ENCODE measurements at regions not wholly inside any gene's neighbourhood (a gene's known extent, or its start where the extent isn't known, plus 50 kb on each side); places are given as distances from the start of the nearest gene placed in this dataset.
"Not testable (repeated sequence)": the region's sequence is repeated elsewhere in the genome, so short reads cannot be mapped to it uniquely, and the experiment has no call there.

DNA sequence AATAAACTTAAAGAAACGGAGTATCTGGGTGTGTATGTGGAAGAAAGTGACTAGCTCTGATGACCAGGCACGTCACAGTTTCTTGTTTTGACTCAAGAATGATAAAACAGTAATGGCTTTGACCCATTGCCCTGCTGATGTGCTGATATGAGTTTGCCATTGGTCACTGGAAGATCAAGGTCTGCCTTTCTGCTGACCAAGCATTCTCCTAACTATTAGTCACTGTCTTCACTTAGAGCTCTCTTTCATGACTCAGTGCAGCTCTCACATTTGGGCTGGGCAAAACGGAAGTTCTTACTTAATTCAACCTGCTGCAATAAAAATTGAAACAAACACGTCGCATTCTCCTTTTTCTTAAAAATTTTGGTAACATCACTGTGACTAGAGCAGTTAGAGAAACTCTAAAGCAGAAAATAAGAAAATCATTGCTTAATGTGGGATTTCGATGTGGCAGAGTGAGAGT lies 366.7 kb downstream of the BTG1 start:
- DNase-seq = no peak

- DNase-seq = no peak
Observed at GRCh38 chr12:91778091-91778832, 367.4 kb downstream of the BTG1 start.

DNA sequence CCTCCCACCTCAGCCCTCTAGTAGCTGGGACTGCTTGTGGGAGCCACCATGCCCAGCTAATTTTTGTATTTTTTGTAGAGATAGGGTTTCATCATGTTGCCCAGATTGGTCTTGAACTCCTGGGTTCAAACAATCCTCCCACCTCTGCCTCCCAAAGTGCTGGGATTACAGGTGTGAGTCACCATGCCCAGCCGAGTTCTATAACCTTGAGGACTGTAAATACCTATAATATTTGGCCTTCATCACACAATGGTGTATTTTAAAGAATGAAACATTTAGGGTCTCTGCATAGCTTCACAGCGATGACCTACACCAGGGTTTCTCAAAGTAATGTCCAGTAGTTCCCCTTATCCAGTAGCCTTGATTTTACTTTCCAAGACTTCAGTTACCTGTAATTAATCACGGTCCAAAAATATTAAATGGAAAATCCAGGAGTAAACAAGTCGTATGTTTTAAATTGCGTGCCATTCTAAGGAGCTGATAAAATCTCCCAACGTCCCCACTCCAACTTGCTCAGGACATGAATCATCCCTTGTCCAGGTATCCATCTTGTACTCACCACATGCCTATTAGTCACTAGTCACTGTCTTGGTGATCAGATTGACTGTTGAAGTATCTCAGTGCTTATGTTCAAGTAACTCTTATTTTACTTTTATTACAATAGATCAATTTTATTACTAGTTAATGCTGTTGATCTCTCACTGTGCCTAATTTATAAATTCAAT lies 368.2 kb downstream of the BTG1 start:
- DNase-seq = no peak

DNA sequence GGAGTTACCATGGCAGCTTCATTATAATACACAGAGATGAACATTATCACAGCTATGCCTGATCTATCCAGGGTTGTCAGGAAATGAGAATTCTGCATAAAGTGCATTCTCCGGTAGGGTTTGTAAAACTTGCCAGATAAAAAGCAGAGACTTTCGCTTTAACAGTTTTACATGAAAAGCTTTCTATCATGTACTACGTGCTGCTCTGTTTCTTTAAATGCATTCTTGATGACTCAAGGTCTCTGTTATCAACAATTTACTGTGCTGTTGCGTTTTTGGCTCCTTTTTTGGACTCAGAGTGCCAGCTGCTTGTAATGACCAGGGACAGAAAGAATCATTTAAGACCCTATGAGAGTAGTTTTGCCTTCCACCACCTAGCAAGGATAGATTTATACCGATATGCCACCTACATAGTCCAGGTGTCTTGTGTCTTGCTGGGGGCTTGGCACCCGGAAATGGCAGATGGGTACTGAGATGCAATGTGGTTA lies 371.2 kb downstream of the BTG1 start:
- DNase-seq = no peak

DNA sequence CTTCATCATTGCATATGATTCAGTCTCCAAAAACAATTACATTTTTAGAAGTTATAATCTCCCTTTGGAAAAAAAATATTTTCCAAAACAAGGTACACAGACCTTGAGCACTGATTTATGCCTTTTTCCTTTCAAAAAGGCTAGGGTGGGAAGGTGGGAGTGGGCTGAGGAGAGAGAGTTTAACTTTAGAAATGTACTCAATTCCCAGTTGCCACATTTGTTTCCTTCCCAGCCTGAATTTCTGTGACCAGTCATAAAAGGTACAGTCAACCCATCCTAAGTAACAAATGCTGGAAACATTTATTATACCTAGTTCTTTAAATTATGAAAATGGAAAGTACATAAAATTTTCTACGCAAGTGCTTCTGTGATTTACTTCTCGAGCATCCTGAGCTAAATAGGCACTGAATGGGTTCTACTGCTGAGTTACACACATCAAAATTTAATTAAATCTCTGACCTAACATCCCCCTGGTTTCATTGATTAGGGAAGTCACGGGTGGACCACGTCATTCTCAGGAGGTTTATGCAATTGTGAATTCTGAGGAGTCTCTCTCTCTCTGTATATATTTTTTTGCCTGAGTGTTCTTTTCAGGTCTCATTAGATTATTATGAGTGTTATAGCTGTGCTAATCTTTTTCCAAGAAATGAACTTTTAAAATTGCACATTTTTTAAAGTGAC lies 371.8 kb downstream of the BTG1 start:
- DNase-seq = no peak

DNA sequence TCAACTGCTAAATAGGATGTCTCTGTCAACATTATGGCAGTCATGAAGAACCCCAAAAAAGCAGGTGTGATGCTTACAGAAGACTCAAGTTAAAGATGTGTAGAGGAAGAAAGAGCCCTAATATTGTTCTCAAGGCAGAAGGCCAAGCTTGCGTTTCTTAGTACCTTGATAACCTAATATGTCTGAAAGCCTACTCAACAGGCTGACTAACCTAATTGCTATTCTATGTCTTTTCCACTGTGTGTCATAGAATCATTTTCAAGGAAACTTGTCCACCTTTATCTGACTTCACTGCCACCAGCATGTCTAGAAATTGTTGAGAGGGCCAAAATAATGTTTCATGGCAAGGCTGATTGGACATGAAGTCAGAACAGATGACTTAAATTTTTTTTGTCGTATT lies 373.2 kb downstream of the BTG1 start:
- no peak for DNase-seq

DNA sequence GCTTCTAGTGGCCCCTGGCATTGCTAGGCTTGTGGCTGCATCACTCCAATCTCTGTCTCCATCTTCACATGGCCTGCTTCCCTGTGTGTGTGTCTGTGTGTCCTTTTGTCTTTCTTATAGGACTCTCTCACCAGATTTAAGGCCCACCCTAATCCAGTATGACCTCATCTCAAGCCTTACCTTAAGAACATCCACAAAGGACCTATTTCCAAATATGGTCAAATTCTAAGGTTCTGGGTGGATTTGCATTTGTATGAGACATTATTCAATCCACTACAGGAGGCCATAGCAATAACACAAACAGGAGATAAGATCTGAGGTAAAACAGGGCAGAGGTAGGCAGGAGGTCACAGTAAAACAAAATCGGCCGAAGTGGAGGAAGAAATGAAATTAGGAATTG lies 375.9 kb downstream of the BTG1 start:
- no peak for DNase-seq

- no peak for DNase-seq
Observed at GRCh38 chr12:91767237-91767636, 378.4 kb downstream of the BTG1 start.

- DNase-seq = no peak
Observed at GRCh38 chr12:91766454-91766853, 379.2 kb downstream of the BTG1 start.

DNA sequence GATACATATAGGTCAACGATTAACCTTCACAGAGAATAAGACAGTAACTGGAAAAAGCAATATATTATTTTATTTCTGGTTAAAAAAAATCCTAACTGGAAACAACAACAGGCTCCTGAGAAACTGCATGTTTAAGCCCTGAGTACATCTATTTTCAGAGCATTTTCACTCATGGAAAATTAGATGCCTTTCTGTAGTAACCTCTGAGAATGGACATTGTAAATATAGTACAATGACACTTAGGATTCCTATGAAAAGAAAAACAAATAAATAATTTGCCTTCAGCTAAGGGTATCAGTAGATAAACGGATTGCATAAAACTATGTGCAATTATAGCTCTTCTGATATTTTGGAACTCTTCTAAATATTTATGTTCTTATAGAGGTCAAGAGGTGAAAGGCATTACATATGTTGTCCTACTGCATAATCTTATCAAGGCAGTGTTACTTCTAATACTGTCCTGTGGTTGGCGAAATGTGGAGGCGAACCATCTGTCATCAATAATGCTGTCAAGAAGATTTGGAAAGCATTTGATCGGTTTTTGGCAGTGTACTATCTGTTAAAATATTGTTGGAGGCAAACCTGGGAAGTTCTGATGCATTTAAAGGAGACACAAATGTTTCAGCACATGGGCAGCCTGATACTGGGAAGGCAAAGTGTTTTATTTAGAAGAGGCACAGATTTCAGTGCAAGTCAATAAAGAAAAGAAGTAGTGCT lies 381.8 kb downstream of the BTG1 start:
- no peak for DNase-seq

- DNase-seq = no peak
Observed at GRCh38 chr12:91753649-91754048, 392.0 kb downstream of the BTG1 start.

- no peak for DNase-seq
Observed at GRCh38 chr12:91746976-91747375, 398.7 kb downstream of the BTG1 start.

- no peak for DNase-seq
Observed at GRCh38 chr12:91744597-91744996, 401.0 kb downstream of the BTG1 start.

GRCh38 chr12:91743704-91744321 lies 401.8 kb downstream of the BTG1 start:
- no peak for DNase-seq

GRCh38 chr12:91743280-91743679 lies 402.4 kb downstream of the BTG1 start:
- DNase-seq = no peak

DNA sequence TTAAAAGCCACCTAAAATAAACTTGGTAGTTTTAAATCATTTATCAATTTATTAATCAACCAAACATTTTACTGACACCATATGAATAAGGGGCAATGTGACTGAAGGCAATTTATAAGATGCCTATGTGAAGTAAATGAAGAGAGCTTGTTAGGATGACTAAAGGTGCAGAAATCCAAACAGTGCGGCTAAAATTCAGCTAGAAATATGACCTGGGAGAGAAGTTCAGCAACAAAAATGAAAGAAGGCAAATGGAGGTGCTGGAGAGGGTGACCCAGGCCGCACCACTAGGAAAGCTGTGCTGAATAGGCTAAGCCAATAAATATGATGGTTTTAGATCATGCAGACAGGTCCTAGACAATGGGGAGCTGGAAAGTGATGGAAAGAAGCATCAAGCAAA lies 403.7 kb downstream of the BTG1 start:
- DNase-seq = no peak

GRCh38 chr12:91733846-91734245 lies 411.8 kb downstream of the BTG1 start:
- DNase-seq = not testable (repeated sequence)

DNA sequence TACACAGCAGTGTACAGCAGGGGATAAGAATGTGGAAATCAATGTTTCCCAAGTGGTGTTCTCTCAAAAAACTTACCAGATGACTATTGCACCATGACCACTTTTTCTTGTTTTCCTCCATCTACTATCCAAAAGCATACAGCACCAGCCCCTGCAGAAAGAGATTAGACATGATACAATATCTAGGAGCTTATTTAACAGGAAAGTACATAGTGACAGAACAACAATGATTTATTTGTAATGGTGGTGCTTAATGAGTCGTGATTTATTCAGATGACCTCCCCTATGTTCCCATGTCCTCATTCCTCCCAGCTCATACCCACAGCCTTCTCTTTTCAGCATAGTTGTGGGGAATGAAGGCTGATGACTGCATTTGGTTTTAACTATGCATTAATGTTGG lies 413.6 kb downstream of the BTG1 start:
- no peak for DNase-seq

DNA sequence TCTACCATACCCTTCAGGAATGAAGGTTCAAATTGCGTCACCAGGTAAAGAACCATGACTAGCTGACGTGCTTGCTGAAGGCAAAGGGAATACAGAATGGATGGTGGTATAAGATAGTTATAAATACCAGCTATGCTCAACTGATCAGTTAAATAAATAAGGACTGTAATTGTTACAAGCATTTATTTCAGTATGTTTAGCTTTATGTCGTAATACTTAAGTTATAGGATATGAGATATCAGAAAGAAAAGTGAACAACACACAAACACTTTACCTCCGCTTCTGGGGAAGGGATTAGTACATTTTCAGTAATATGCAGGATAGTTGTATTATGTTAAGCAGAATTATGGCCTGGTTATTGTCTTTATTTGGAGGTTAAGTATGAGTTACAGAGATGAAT lies 416.1 kb downstream of the BTG1 start:
- DNase-seq = no peak

DNA sequence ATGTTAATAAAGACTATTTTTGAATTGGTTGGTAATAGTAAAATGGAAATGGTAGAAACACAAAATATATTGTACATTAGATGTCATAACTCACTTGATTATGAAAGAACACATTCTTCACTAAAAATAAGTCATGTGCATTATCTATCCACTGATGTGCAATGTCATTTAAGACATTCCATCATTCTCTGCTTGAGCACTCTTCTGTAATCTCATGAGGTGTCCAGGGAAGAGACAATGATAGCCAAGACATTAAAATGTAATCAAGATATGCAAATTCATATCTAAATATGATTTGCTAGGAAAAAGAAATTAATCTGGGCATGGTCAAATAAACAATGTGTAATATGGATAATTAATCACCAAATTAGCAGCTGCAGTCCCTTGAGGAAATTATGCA lies 422.5 kb downstream of the BTG1 start:
- no peak for DNase-seq

DNA sequence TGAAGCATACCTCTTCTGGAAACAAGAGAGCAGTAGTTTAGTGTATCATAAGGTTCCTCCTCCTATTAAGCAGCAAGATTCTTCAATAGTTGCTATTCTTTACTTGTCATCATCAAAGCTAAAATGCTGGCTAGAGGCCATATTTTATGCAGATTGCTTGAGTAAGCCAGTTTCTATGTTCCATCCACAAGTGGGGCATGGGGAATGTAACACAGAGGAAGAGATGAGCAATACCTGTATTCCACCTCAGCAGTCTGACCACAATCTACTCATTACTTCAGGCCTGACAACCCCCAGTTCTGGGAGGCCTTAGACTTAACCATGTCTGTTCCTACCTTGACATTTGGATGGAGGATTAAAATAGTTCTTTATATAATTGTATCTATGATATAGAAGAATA lies 423.6 kb downstream of the BTG1 start:
- DNase-seq = no peak

DNA sequence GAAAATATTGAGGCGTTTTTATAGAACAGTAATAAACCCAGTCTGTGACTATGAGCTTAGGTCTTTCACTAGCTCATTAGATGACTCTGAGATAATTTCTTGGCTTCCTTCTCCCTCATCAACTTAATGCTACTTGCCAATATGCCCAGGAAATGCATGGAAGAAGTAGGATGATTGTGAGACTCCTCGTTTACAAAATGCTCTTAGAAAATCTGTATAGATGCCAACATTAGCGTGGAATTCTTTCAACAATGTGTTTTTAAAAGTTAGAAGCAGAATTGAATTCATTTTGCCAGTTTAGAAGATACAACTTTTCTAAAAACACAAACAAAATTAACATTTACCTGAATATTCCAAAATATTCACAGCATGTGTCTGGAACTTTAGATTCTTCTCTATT lies 424.6 kb downstream of the BTG1 start:
- no peak for DNase-seq

DNA sequence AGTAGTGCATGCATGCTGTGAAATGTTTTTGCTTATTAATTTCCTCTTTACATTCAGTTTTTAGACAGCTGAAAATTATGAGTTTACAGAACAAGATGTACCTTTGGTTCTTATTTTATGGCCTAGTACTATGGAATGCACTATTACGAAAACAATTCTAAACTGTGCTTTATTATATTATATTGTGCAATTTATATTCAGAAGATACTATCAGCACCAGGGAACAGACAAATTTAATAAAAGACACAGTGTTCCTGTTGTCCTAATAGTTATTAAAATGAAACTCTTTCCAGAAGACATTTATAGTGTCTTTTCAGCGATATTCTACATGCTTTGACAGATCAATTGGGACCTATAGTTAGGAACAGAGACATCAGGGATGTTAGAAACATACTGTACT lies 427.3 kb downstream of the BTG1 start:
- no peak for DNase-seq
